ENCODE measurements at regions not wholly inside any gene's neighbourhood (a gene's known extent, or its start where the extent isn't known, plus 50 kb on each side); places are given as distances from the start of the nearest gene placed in this dataset.
"Not testable (repeated sequence)": the region's sequence is repeated elsewhere in the genome, so short reads cannot be mapped to it uniquely, and the experiment has no call there.

DNA sequence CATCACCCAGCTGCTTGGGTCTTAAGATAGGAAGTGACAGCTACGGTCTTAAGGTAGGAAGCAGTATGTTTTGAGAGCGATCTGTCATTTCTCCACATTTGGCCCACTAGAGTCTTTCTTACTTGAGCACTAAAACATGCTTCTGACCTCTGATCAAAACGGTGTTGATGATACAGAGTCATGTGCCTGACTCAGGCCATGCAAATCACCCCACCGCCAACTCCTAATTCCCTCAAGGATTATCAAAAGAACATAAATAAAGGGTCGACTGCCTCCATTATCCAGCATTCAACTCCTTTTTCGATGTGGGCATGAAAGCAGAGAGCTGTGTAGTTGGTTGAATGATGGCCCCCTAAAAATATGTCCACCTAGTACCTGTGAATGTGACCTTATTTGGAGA lies 201.7 kb upstream of the PROK2 start:
- Histone ChIP-seq H3K9me3 (no peaks in the 10 kb centered on the region), H3K27me3 (no peaks in the 10 kb centered on the region), H3K36me3 (no peaks in the 10 kb centered on the region), H3K4me3 (no peak overlapping the region)
- DNase-seq, result no peak

DNA sequence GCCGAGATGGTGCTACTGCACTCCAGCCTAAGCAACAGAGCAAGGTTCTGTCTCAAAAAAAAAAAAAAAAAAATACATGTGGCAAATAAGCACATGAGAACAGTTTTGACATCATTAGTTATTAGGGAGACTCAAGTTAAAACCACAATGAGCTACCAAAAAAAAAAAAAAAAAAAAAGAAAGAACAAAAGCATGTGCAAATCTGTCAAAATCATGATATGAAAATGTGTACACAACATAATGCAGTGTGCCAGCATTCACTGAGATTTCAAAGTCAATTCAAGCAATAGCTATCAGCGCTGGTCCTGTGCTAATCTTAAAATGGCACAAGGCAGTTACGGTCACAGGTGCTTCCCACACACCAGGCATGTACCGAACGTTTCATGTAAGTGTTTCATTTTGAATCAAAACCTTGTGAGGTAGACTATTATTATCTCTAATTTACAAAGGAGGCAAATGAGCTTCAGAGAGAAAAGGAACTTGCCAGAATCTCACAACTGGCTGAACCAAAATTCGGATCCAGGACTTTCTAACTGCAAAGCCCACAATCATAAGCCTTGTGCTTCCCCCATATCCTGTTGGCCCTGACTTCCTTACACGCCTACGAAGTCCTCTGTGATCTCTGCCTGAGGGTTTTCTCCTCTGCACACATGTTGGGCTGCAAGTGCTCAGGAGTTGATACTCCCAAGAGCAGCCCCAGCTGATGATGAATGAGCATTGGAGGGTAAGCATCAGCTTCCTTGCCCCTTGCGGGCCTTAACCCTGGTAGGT lies 200.1 kb upstream of the PROK2 start:
- Histone ChIP-seq H3K9me3 (no peaks in the 10 kb centered on the region), H3K36me3 (no peaks in the 10 kb centered on the region), H3K27me3 (no peaks in the 10 kb centered on the region), H3K4me3 (no peak overlapping the region)
- no peak for DNase-seq

DNA sequence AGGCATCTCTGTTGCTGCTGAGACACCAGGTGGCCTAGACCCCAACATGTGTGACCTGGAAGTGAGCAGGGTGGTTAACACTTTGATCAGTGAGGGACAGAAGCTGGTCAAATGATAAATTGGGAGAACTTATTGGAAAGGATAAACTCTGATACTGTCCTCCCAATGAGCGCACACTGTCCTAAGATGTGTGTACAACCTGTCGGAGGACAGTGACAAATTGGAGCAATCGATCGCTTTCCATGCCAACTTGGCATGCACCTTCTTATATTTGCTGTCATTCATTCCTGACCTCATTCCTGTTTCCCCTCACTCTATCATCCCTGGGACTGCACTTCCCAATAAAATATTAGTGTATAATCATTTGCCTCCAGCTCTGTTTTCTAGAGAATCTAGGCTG lies 198.7 kb upstream of the PROK2 start:
- no peaks in the 10 kb centered on the region for H3K36me3 ChIP-seq
- H3K9me3 ChIP-seq, result no peaks in the 10 kb centered on the region

DNA sequence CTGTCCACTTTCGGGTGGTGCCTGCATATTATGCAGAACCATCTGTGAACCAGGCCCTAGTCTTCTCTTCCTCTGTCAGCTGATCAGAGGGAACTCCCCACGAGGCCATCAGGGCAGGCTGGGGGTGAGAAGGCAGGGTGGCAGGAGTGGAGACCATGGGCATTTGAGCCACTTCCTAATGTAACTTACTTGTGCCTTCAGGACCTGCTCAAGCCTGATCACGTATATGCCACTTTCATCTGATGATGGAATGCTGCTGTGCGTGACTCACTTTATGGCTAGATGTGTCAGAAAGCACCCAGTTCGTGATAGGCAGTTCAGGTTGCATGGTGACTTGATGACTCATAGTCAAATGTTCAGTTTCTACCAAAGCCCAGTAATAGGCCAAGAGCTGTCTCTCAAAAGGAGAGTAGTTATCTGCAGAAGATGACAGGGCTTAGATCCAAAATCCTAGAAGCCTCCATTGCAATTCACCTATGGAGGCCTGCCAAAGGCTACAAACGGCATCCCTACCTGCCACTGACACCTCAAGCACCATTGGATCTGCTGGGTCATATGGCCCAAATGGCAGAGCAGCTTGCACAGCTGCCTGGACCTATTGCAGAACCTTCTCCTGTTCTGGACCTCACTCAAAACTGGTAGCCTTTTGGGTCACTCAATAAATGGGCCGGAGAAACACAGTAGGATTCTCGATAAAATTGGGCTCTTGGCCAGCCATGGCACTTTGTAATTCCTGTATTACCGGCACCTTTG lies 197.7 kb upstream of the PROK2 start:
- H3K9me3 ChIP-seq, H3K4me3 ChIP-seq, H3K27me3 ChIP-seq, H3K36me3 ChIP-seq: not testable (repeated sequence)
- peak; percentile 71 for DNase-seq

More for the DNA sequence above, 198.7 kb upstream of the PROK2 start:
- no peak overlapping the region for H3K4me3 ChIP-seq
- no peak for DNase-seq
- H3K27me3 ChIP-seq, result no peaks in the 10 kb centered on the region

DNA sequence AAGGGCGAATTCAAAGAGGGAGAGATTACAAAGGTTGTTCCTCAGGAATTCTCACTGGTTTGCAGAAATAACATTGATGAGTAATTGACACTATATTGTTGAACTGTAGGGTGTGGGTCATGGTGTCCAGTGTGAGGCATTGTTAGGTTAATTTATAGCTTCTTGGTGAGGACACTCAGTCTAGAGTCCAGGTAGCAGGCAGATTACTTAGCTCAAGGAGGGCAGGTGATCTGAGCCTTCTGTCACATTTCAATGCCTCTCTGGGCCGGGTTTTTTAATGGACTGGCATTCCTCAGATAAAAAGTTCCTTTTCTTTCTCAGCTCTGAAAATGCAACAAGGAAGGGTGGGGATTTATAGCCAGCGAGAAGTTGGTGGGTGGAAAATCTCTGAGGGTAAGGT lies 194.2 kb upstream of the PROK2 start:
- Histone ChIP-seq H3K36me3 (no peaks in the 10 kb centered on the region), H3K27me3 (no peaks in the 10 kb centered on the region), H3K4me3 (no peak overlapping the region), H3K9me3 (no peaks in the 10 kb centered on the region)
- DNase-seq, result no peak

DNA sequence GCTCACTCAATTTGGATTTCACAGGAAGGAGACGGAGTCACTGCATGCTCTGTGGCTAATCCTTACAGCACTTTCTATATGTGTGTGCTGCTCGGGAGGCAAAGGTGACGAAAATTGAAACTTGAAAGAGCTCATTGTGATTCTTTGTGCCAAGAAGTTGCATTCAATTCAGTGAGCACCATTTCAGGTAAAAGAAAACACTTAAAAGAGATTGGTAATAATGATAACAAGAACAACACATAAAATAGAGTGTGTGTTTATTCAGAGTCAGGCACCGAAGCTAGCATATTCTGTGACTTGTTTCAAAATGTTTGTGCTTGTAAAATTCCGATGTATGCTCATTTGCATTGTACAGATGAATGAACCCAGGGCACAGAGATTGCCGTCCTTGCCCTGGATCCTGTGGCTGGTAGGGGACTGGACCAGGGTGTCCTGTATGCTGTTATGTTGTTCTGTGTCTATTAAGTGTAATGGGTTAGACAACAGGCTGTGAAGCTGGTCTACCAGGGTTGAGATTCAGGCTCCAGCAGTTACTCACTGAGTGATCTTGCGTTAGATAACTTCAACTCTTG lies 193.3 kb upstream of the PROK2 start:
- Histone ChIP-seq H3K27me3 (no peaks in the 10 kb centered on the region), H3K36me3 (no peaks in the 10 kb centered on the region), H3K4me3 (no peak overlapping the region), H3K9me3 (no peaks in the 10 kb centered on the region)
- DNase-seq, result no peak

DNA sequence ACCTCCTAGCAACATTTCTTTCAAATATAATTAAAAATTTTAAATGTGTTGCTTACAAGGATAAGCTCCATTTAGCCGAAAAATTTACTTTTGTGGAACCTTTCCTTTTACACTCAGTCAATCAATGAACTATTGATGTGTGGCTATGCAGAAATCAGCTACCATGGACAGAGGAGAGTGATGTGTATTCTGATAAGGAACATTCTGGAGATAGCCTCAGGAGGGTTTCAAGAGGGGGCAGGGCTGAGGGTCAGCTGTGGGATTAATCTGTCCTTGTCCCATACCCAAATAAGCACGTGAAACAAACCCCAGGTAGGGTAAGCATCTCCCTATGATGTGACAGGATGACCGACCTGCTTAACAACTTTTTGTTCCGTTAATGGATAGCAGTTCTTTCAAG lies 192.6 kb upstream of the PROK2 start:
- Histone ChIP-seq H3K4me3 (no peak overlapping the region), H3K9me3 (no peaks in the 10 kb centered on the region), H3K27me3 (no peaks in the 10 kb centered on the region), H3K36me3 (no peaks in the 10 kb centered on the region)
- no peak for DNase-seq

DNA sequence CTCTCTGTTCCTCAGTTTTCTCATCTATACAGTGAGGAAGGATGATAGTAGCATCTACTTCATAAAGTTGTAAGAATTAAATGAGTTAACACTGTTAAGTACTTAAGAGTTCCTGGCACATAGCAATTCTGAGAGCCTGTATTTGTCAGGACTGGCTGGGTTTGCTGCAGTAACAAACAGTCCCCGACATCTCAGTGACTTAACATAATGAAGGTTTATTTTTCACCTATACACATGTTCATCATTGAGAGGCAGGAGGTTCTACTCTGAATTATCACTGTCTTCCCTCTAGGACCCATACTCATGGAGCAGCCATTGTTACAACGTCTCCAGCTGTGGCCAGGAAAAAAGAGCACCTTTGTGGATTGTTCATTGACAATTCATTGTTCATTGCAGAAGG lies 190.6 kb upstream of the PROK2 start:
- no peak for DNase-seq
- H3K27me3 ChIP-seq, result no peaks in the 10 kb centered on the region
- no peak overlapping the region for H3K4me3 ChIP-seq
- H3K36me3 ChIP-seq, result no peaks in the 10 kb centered on the region
- no peaks in the 10 kb centered on the region for H3K9me3 ChIP-seq

DNA sequence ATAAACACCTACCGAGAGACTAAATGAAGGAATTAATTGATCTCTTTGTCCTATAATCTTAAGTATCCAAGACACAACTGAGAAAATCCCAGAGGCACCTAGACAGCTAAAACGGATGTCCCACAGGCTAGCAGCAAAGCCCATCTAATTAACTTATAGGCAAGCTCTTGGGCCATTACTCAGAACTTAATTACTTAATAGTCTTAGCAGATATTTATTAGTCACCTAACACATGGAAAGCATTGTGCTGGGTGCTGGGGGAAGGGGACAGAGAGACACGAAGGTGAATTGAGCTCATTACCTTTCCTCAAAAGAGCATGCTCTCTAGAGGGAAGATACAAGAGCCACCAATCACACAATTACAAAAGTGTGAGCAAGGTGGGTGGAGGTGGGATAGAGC lies 189.8 kb upstream of the PROK2 start:
- Histone ChIP-seq H3K9me3 (no peaks in the 10 kb centered on the region), H3K4me3 (no peak overlapping the region), H3K36me3 (no peaks in the 10 kb centered on the region), H3K27me3 (no peaks in the 10 kb centered on the region)
- DNase-seq, result no peak

DNA sequence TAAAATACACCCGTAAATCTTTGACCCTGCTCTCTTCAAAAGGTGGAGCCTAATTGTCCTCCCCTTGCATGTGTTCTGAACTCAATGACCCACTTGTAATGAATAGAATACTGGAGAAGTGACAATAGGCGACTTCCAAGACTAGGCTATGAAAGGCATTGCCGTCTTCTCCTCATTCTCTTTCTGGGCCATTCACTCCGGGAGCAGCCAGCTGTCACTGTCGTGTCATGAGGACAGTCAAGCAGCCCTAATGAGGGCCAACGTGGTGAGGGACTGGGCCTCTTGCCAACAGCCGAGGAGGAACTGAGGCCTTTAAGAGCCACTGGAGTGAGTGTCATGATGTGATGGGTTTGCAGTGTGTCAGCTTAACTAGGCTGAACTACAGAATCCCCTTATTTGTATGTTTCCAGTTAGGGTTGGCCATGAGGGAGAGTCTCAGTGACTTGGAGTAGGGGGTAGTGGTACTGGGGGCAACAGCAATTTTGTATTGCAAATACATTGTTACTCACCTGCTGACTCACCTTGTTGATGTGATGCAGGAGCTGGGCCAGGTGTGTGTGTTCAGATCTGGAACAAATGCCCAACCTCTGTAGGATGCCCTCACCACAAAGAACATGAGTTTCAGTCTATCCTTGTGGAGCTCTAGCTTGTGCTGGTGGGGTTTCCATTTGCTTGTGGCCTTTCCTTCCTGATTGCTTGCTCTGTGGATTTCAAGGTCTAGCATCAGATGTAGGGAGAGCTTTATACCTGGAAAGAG lies 188.5 kb upstream of the PROK2 start:
- Histone ChIP-seq H3K27me3 (no peaks in the 10 kb centered on the region), H3K4me3 (no peak overlapping the region), H3K9me3 (no peaks in the 10 kb centered on the region), H3K36me3 (no peaks in the 10 kb centered on the region)
- DNase-seq, result no peak

DNA sequence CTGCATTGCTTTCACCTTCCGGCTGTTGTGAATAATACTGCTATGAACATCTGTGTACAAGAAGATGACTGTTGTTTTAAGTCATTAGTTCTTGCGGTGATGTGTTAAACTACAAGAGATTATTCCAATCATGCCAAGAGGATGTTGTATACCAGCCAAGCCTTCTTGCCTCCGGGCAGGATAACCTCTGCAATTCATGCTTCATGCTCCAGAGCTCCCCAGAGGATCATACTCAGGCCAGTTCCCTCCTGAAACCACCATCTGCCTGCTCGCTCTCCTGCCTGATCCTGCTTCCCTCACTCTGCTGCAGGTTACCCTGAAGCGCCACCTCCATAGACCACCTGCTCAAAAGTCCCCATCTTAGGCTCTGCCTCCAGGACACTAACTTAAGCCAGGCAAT lies 187.1 kb upstream of the PROK2 start:
- DNase-seq, result peak; percentile 53
- H3K9me3 ChIP-seq, result no peaks in the 10 kb centered on the region
- no peak overlapping the region for H3K4me3 ChIP-seq
- H3K36me3 ChIP-seq, result no peaks in the 10 kb centered on the region
- H3K27me3 ChIP-seq, result no peaks in the 10 kb centered on the region

DNA sequence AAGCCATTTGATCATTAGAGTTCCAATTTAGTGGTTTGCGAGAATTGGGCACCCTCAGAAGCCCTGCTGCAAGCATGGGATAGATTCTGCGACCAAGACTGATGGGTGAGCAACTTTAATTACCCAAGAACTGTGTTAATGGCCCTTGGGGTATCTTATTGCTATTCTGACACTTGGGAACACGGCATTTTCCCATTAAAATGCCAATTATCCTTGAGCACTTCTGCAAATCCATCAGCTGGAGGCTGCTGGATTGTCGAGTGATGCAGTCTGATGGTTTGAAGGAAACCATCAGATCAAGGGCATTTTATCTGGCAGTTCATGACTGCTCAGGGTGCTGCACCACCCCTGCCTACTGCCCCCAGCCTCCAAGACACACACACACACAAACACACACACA lies 183.6 kb upstream of the PROK2 start:
- DNase-seq, result no peak
- no peaks in the 10 kb centered on the region for H3K27me3 ChIP-seq
- no peak overlapping the region for H3K4me3 ChIP-seq
- no peaks in the 10 kb centered on the region for H3K9me3 ChIP-seq
- no peaks in the 10 kb centered on the region for H3K36me3 ChIP-seq

DNA sequence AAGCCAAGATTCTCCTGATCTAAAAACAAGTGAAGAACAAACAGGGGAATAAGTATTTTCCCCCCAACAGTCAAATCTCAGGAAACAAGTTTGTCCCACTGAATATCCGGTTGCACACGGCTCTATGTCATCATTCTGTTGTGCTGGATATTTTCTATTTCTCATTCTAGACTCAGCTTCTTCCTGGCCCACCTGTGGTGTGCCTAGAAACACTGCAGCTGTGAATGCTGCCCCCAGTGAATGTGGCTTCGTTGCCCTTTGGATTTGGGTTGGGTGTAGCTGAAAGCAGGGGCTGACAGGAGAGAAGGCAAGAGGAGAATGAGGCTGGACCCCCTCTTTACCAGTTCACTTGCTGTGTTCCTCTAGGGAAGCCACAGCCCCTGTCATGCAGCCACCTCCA lies 181.2 kb upstream of the PROK2 start:
- Histone ChIP-seq H3K4me3 (no peak overlapping the region), H3K36me3 (no peaks in the 10 kb centered on the region), H3K27me3 (no peaks in the 10 kb centered on the region), H3K9me3 (no peaks in the 10 kb centered on the region)
- no peak for DNase-seq

DNA sequence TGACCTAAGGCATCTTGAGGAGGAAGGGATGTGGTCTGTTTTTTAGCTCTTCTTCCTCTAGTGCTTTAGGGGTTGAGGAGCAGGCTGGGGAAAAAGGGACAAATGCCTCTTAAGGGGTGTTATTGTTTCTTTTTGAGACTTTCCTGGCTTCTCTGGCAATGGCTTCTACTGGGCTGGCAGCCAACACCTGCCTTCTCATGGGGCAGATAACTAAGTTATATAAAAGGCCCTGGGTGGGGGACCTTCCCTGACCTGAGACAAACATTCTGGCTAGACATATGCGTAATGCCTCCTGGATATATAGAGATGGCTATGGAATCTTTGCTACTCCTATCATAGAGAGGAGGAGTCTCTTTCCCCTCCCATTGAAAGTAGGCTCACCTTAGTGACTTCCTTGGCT lies 179.2 kb upstream of the PROK2 start:
- DNase-seq, result no peak

DNA sequence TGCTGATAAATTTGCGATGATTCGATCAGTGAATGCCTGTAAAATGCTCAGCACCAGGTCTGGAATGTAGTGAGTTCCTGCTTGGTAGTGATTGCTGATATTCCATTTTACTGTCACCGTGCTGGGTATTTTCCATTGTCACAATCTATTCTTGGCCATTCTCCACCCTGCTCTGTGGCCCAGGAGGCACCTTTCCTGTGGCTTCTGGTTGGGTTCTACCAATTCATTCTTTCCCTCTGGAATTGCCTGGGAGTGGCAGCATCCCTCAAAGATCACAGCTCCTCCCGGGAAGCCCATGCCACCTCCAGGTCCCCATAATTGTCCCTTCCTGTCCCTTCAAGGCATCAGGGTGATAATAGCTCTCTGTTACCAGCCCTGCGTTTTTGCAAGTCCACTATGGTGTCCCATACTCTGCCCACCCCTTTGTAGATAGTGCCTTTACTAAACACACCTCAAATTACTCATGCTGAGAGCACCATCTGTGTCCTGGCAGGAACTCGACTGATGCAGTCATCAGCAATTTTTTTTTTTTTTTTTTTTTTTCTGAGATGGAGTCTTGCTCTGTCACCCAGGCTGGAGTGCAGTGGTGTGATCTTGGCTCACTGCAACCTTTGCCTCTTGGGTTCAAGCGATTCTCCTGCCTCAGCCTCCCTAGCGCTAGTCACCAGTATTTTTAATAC lies 177.8 kb upstream of the PROK2 start:
- Histone ChIP-seq H3K27me3 (no peaks in the 10 kb centered on the region), H3K36me3 (no peaks in the 10 kb centered on the region), H3K4me3 (no peak overlapping the region), H3K9me3 (no peaks in the 10 kb centered on the region)
- DNase-seq, result peak; percentile 26

More for the DNA sequence above, 179.2 kb upstream of the PROK2 start:
- Histone ChIP-seq H3K9me3 (no peaks in the 10 kb centered on the region), H3K4me3 (no peak overlapping the region), H3K36me3 (no peaks in the 10 kb centered on the region), H3K27me3 (no peaks in the 10 kb centered on the region)

DNA sequence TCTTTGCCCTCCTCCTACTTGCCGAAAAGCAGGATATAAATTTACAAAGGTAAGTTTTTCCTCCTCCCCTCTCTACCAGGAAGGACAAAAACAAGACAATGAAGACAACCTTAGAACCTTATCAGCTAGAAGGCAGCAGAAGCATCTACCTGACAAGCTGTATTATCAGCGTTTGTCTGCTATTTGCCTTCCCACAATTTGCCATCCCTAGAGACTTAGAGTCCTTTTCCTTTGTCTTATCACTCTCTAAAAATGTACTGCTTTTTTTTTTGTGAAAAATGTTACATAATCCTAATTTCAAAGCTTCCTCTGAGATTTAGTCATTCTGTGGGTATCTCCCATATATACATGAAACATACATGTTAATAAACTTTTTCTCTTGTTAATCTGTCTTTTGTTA lies 176.9 kb upstream of the PROK2 start:
- Histone ChIP-seq H3K36me3 (no peaks in the 10 kb centered on the region), H3K4me3 (no peak overlapping the region)

DNA sequence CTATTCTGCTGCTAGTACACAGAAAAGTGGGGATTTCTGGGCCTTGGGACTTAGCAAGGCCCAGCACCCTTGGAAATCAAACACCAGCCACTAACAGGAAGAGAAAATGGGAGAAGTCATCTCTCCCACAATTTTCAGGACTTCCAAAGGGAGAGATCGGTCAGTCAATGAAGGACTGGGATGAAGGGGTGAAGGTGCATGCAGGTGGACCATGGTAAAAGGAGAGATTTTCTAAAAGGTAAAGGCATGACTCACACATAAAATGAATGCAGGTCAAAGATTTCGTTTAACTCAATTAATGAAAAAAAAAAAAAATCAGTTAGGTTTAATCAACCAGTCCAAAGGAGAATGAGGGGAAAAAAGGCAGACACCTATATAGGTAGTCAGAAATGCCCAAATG lies 176.4 kb upstream of the PROK2 start:
- no peak for DNase-seq
- Histone ChIP-seq H3K27me3 (no peaks in the 10 kb centered on the region), H3K36me3 (no peaks in the 10 kb centered on the region), H3K9me3 (no peaks in the 10 kb centered on the region), H3K4me3 (no peak overlapping the region)

More for the DNA sequence above, 176.9 kb upstream of the PROK2 start:
- Histone ChIP-seq H3K9me3 (no peaks in the 10 kb centered on the region), H3K27me3 (no peaks in the 10 kb centered on the region)
- DNase-seq, result no peak
